ENCODE measurements at regions not wholly inside any gene's neighbourhood (a gene's known extent, or its start where the extent isn't known, plus 50 kb on each side); places are given as distances from the start of the nearest gene placed in this dataset.

DNA sequence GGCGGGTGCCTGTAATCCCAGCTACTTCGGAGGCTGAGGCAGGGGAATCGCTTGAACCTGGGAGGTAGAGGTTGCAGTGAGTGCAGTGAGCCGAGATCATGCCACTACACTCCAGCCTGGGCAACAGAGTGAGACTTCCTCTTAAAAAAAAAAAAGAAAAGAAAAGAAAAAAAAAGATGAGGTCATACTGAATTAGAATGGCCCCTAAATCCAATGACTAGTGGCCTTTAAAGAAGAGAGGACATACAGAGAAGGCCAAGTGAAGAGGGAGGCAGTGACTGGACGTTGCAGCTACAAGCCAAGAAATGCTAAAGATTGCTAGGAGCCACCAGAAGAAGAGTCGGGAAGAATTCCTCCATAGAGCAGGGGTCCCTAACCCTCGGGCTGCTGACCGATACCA is 76.9 kb upstream of the TIAM1 start:
- TF ChIP-seq, protein P1, sequence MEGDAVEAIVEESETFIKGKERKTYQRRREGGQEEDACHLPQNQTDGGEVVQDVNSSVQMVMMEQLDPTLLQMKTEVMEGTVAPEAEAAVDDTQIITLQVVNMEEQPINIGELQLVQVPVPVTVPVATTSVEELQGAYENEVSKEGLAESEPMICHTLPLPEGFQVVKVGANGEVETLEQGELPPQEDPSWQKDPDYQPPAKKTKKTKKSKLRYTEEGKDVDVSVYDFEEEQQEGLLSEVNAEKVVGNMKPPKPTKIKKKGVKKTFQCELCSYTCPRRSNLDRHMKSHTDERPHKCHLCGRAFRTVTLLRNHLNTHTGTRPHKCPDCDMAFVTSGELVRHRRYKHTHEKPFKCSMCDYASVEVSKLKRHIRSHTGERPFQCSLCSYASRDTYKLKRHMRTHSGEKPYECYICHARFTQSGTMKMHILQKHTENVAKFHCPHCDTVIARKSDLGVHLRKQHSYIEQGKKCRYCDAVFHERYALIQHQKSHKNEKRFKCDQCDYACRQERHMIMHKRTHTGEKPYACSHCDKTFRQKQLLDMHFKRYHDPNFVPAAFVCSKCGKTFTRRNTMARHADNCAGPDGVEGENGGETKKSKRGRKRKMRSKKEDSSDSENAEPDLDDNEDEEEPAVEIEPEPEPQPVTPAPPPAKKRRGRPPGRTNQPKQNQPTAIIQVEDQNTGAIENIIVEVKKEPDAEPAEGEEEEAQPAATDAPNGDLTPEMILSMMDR (IDR thresholded peaks at IDR 0.05), result no peak
- no peak for TF ChIP-seq POLR2A (IDR thresholded peaks at IDR 0.05)
